NOMO-1 (cell line): ENCODE measurements at regions not wholly inside any gene's neighbourhood (a gene's known extent, or its start where the extent isn't known, plus 50 kb on each side); places are given as distances from the start of the nearest gene placed in this dataset.
A peak's percentile ranks its signal among the peaks of the same experiment; 100 is the strongest.

ENCODE experiments used
- DNase-seq, 2 experiments: peaks; one replicate each; lab custom pipeline; 2025; ENCODE audit not compliant: unreplicated experiment in 2 of 2; lab: John Stamatoyannopoulos, UW

- DNase-seq, result peak; percentile 57 to 73
Observed at GRCh38 chr1:201703621-201704438, 125.1 kb upstream of the IPO9 start.

GRCh38 chr1:201704439-201704792 is 124.5 kb upstream of the IPO9 start:
- no peak for DNase-seq

- no peak for DNase-seq
Observed at GRCh38 chr1:201705389-201705788, 123.6 kb upstream of the IPO9 start.

GRCh38 chr1:201706109-201706508 is 122.8 kb upstream of the IPO9 start:
- no peak for DNase-seq

DNA sequence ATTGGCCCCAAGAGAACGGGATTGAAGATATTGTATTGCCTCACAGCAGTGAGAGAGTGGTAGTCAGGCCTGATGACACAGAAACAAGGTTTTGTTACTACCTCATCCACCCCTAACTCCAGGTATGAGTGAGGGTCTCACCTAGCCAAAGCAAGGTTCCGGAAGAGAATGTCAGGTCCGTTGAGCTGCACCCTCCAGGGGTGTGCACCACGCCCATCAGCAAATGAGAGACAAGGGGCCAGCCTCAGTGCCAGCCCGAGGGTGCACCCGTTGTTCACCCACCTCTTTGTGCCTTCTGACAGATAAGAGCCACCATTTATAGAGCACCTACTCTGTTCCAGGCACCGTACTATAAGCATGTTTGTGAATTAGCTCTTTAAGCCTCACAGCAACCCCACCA is 121.9 kb upstream of the IPO9 start:
- no peak for DNase-seq

- peak in 1 of 2 experiments; percentile 30 for DNase-seq
Observed at GRCh38 chr1:201707656-201708055, 121.3 kb upstream of the IPO9 start.

GRCh38 chr1:201708085-201708512 is 120.9 kb upstream of the IPO9 start:
- peak; percentile 59 to 71 for DNase-seq

GRCh38 chr1:201708691-201709090 is 120.3 kb upstream of the IPO9 start:
- no peak for DNase-seq

GRCh38 chr1:201709564-201710295 is 119.2 kb upstream of the IPO9 start:
- peak; percentile 42 to 52 for DNase-seq

- DNase-seq, result no peak
Observed at GRCh38 chr1:201710632-201711597, 118.0 kb upstream of the IPO9 start.

DNA sequence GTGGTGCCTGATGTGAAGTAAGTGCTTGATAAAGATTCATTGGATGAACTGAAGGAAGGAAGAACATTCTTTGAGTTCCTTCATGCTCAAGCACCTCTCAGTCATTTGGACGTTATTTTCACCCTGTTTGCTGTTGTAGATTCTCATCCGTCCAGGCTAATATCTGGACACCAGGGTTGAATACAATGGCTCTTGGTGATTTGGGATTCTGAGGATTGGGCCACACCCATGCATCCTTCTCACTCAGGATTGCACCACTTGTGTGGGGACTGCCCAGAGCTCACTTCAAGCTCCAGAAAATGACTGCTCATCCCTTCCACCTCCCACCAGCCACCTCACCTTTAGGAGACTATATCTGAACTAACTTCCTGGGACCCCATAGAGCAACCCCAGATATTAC is 117.1 kb upstream of the IPO9 start:
- no peak for DNase-seq

DNA sequence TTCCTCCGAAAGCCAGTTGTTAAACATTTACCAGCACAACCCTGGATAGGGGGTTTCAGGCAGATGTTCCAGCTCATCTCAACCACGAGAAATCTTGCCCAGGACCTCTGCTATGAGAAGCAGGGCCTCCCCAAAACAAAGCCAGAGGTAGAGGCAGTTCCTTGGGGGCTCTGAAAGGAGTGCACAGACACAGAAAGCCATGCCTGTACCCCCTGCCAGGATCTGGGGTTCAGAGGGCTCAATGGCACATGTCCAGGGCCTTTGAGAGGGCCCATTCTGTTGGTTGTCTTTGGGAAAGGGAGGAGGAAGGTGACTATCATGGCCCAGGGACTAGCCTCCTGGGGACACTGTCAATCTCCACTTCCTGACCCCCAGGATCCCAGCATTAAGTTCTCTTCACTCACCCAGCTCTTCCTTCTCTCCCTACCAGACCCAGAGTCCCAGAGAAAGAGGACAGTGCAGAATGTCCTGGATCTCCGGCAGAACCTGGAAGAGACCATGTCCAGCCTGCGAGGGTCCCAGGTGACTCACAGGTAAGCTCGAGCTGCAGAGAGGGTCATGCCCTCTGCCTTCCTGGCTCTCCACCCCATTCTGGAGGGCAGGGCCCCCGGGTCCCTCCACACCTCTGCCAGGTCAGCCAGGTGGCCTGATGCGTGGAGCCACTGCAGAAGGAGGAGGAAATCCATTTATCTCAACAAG is 116.4 kb upstream of the IPO9 start:
- no peak for DNase-seq

DNA sequence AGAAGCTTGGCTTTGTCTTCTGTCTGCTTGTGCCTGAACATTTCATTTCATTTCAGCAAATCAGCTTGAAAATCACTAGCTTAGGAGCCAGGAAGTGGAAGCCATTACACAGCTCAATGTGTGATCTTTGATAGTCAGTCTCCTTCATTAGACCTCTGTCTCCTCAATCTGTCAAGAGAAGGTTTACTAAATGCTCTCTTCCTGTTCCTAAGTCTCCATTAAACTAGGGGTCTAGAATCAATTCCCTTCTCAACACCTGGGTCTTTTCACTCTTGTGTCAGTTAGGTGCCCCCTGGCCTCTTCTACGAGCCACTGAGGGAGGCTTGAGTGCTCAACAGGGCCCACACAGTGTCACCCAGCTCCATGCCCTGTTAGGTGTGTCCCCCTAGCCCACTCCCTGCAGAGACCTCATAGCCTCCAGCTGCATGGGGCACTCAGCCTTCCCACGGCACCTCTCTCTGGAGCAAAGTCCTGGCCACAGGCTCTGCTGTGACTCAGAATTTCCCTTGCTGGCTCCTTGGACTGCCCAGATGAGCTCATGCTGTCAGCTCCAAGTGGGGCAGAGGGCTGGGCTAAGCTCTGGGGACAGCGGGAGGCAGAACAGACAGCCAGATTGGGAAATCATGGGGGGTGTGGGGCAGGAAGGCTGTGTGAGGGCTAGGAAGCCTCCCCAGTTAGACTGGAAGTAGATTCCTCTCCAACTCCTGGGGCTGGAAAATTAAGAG is 115.7 kb upstream of the IPO9 start:
- peak; percentile 74 to 80 for DNase-seq

- DNase-seq, result peak; percentile 74 to 81
Observed at GRCh38 chr1:201714542-201715329, 114.2 kb upstream of the IPO9 start.

GRCh38 chr1:201715351-201715750 is 113.6 kb upstream of the IPO9 start:
- DNase-seq, result no peak

DNA sequence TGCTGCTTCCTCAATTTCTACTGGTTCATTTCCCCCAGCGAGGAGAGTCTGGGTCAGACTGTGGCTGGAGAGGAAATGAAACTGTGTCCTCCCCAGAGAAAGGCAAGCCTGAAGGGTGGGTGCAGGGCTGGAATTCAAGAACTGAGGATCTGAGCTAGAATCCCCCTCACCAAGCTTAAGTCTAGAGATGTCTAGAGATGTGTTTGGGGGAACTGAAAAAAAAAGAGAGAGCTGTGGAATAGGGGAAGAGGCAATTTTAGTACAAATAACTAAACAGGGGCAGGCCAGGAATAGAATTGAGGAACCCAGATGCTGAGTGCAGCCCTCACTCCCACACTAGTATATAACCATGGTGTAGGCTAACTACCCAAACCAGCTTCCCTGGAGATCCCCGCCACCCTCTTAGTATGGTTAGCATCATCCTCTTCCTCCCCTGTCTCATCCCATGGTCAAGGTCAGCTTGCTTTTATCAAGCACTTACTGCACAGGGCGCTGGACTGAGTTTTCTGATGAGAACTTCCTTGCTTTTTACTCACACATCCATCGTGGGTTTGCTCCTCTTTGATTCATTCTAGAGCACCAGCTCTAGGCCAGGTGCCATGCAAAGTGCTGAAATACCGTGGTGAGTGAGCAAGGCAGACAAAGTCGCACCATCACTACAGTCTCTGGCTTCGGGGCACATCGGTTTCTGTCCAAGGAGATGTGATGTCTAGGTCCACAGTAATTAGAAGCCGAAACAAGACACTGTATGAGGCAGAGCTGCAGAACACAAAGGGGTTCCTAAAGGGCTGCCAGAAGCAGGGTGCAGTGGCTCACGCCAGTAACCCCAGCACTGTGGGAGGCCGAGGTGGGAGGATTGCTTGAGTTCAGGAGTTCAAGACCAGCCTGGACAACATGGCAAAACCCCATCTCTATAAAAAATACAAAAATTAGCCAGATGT is 112.9 kb upstream of the IPO9 start:
- DNase-seq, result peak; percentile 90 to 93

DNA sequence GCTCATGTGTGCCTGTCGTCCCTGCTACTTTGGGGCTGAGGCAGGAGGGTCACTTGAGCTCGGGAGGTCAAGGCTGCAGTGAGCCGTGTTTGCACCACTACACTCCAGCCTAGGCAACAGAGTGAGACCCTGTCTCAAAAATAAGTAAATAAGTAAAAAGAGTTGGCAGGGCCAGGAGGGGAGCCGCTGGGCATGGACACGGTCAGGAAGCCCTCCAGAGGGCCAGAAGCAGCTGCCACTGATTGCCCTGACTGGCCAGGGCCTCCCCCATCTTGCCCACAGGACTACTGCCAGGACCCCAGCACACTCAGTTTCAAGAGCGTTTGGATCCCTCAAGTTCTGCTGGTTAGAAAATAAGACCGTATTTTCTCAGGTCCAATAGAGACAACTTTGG is 112.2 kb upstream of the IPO9 start:
- DNase-seq, result no peak

DNA sequence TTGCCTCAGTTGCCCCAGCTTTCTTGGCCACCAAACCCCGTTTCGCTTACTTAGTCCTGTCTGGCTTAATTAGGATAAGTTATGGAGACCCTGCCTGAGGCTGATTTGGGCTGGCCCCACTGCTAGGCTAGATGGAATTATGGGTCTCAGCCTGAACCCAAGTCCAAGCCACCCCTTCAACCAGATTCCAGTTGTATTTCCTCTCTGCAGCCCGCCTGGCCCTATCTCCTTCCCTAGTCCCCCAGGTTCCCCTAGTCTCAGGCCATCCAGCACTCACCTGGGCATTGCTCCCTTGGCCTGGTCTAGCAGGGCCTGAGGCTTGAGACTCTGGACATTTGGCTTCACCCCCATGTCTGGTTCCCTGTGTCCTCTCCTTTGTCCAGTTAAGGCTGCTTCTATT is 111.7 kb upstream of the IPO9 start:
- DNase-seq, result no peak
